ENCODE measurements at regions not wholly inside any gene's neighbourhood (a gene's known extent, or its start where the extent isn't known, plus 50 kb on each side); places are given as distances from the start of the nearest gene placed in this dataset.

DNA sequence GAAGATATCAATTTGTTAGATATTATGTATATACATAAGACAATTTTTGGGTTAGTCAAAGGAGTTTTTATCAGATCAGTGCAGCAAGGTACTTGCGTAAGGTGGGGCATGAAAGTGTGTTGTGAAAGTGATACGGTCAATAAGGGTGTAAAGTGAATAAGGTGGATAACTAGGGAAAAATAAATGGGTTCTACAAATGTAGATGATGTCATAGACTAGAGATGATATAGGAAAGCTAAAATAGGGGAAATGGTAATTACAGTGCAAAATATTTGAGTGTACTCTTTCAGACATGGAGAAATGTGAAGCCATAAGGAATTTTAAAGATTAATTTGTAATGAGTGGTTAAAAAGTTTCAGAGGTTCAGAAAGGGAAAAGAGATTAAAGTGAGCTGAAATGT, 180.6 kb upstream of the KHDRBS2 start:
- TF ChIP-seq, protein P1, sequence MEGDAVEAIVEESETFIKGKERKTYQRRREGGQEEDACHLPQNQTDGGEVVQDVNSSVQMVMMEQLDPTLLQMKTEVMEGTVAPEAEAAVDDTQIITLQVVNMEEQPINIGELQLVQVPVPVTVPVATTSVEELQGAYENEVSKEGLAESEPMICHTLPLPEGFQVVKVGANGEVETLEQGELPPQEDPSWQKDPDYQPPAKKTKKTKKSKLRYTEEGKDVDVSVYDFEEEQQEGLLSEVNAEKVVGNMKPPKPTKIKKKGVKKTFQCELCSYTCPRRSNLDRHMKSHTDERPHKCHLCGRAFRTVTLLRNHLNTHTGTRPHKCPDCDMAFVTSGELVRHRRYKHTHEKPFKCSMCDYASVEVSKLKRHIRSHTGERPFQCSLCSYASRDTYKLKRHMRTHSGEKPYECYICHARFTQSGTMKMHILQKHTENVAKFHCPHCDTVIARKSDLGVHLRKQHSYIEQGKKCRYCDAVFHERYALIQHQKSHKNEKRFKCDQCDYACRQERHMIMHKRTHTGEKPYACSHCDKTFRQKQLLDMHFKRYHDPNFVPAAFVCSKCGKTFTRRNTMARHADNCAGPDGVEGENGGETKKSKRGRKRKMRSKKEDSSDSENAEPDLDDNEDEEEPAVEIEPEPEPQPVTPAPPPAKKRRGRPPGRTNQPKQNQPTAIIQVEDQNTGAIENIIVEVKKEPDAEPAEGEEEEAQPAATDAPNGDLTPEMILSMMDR (IDR thresholded peaks at IDR 0.05) = no peak
- no peak for TF ChIP-seq POLR2A (IDR thresholded peaks at IDR 0.05)

All from Peyer's patch (tissue), 4 donors.